Activated CD8-positive, alpha-beta memory T cell treated with anti-CD3 and anti-CD28 coated beads, Interleukin-2, amount 50 U/mL, for 48 hours (primary cell): ENCODE measurements at regions not wholly inside any gene's neighbourhood (a gene's known extent, or its start where the extent isn't known, plus 50 kb on each side); places are given as distances from the start of the nearest gene placed in this dataset.
"Not testable (repeated sequence)": the region's sequence is repeated elsewhere in the genome, so short reads cannot be mapped to it uniquely, and the experiment has no call there.

ENCODE experiments used
- DNase-seq: peaks from one replicate; pipeline ENCODE4 v3.0.0-alpha.2; 2020

- no peak for DNase-seq
These were observed 361.4 kb upstream of the RPS23 start for GRCh38 chr5:82639393-82640144.

- no peak for DNase-seq
These were observed 358.4 kb upstream of the RPS23 start for GRCh38 chr5:82636591-82636990.

- DNase-seq: no peak
These were observed 357.6 kb upstream of the RPS23 start for GRCh38 chr5:82635561-82636288.

GRCh38 chr5:82628364-82628910 is 350.3 kb upstream of the RPS23 start:
- DNase-seq: no peak

- not testable (repeated sequence) for DNase-seq
These were observed 348.9 kb upstream of the RPS23 start for GRCh38 chr5:82626905-82627591.

GRCh38 chr5:82626012-82626411 is 347.9 kb upstream of the RPS23 start:
- not testable (repeated sequence) for DNase-seq

- DNase-seq: no peak
These were observed 345.9 kb upstream of the RPS23 start for GRCh38 chr5:82624062-82624461.

GRCh38 chr5:82622711-82623514 is 344.8 kb upstream of the RPS23 start:
- DNase-seq: no peak

- DNase-seq: no peak
These were observed 344.1 kb upstream of the RPS23 start for GRCh38 chr5:82622205-82622604.

- no peak for DNase-seq
These were observed 342.9 kb upstream of the RPS23 start for GRCh38 chr5:82620957-82621600.

GRCh38 chr5:82619097-82619496 is 340.9 kb upstream of the RPS23 start:
- DNase-seq: no peak

GRCh38 chr5:82614706-82615105 is 336.6 kb upstream of the RPS23 start:
- DNase-seq: no peak

- no peak for DNase-seq
These were observed 335.7 kb upstream of the RPS23 start for GRCh38 chr5:82613891-82614290.

GRCh38 chr5:82610686-82611085 is 332.5 kb upstream of the RPS23 start:
- no peak for DNase-seq

- no peak for DNase-seq
These were observed 327.4 kb upstream of the RPS23 start for GRCh38 chr5:82605441-82605973.

GRCh38 chr5:82603033-82603987 is 325.2 kb upstream of the RPS23 start:
- DNase-seq: no peak

- DNase-seq: no peak
These were observed 323.7 kb upstream of the RPS23 start for GRCh38 chr5:82601861-82602260.

- DNase-seq: no peak
These were observed 322.9 kb upstream of the RPS23 start for GRCh38 chr5:82601077-82601476.

GRCh38 chr5:82599692-82600091 is 321.5 kb upstream of the RPS23 start:
- no peak for DNase-seq

GRCh38 chr5:82599030-82599429 is 320.9 kb upstream of the RPS23 start:
- no peak for DNase-seq

GRCh38 chr5:82597437-82597836 is 319.3 kb upstream of the RPS23 start:
- no peak for DNase-seq
